Activated CD4-positive, alpha-beta T cell treated with anti-CD3 and anti-CD28 coated beads, Interleukin-2, amount 50 U/mL, for 1 hour (primary cell): ENCODE measurements at regions not wholly inside any gene's neighbourhood (a gene's known extent, or its start where the extent isn't known, plus 50 kb on each side); places are given as distances from the start of the nearest gene placed in this dataset.

ENCODE experiments used
- DNase-seq: peaks from one replicate; pipeline ENCODE4 v3.0.0-alpha.2; 2020

- DNase-seq = no peak
These were observed 130.8 kb downstream of the LYPLAL1 start for GRCh38 chr1:219304227-219305226.

- no peak for DNase-seq
These were observed 129.0 kb downstream of the LYPLAL1 start for GRCh38 chr1:219302697-219303096.

GRCh38 chr1:219299420-219299819 is 125.7 kb downstream of the LYPLAL1 start:
- no peak for DNase-seq

- DNase-seq = no peak
These were observed 125.0 kb downstream of the LYPLAL1 start for GRCh38 chr1:219298571-219299148.

- DNase-seq = no peak
These were observed 123.0 kb downstream of the LYPLAL1 start for GRCh38 chr1:219296430-219297355.

GRCh38 chr1:219294251-219294650 is 120.6 kb downstream of the LYPLAL1 start:
- DNase-seq = no peak

- no peak for DNase-seq
These were observed 119.7 kb downstream of the LYPLAL1 start for GRCh38 chr1:219293410-219293809.

GRCh38 chr1:219292999-219293398 is 119.3 kb downstream of the LYPLAL1 start:
- no peak for DNase-seq

GRCh38 chr1:219292341-219292740 is 118.7 kb downstream of the LYPLAL1 start:
- no peak for DNase-seq

GRCh38 chr1:219289171-219289570 is 115.5 kb downstream of the LYPLAL1 start:
- no peak for DNase-seq

- no peak for DNase-seq
These were observed 109.9 kb downstream of the LYPLAL1 start for GRCh38 chr1:219283541-219283940.

- DNase-seq = no peak
These were observed 108.2 kb downstream of the LYPLAL1 start for GRCh38 chr1:219281831-219282230.

GRCh38 chr1:219279017-219279770 is 105.5 kb downstream of the LYPLAL1 start:
- DNase-seq = no peak

- no peak for DNase-seq
These were observed 104.6 kb downstream of the LYPLAL1 start for GRCh38 chr1:219278288-219278687.

GRCh38 chr1:219277304-219278105 is 103.8 kb downstream of the LYPLAL1 start:
- DNase-seq = no peak

GRCh38 chr1:219276049-219276738 is 102.5 kb downstream of the LYPLAL1 start:
- DNase-seq = no peak

- DNase-seq = no peak
These were observed 99.5 kb downstream of the LYPLAL1 start for GRCh38 chr1:219273088-219273686.

- DNase-seq = no peak
These were observed 98.3 kb downstream of the LYPLAL1 start for GRCh38 chr1:219271818-219272535.

- no peak for DNase-seq
These were observed 95.5 kb downstream of the LYPLAL1 start for GRCh38 chr1:219269171-219269570.

GRCh38 chr1:219266524-219266923 is 92.8 kb downstream of the LYPLAL1 start:
- no peak for DNase-seq
